ENCODE measurements at regions not wholly inside any gene's neighbourhood (a gene's known extent, or its start where the extent isn't known, plus 50 kb on each side); places are given as distances from the start of the nearest gene placed in this dataset.

DNA sequence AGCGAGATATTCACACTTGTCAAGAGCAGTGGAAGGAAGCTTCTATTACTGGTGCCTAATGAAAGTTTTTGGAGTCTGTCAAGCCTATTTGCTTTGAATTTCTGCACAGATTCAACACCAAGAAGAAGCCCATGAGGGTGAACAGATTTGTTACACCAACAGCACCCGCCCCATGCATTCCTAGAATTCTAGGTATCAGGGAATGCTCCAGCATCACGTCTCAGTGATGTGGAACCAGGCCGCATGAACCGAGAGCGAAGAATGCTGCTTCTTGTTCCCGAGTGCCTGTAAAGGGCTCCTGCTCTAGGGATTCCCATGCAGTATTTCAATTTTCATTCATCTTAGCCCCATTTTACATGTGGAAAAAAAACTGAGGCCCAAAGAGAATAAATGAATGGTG lies 69.7 kb downstream of the KCNF1 start:
- Mint-ChIP-seq H3K4me1 (ENCODE audit: low read depth, unreplicated experiment) (no peaks in the 10 kb centered on the region), H3K9me3 (ENCODE audit: unreplicated experiment) (no peaks in the 10 kb centered on the region), H3K4me3 (ENCODE audit: unreplicated experiment) (no peak overlapping the region), H3K27me3 (ENCODE audit: insufficient read depth, unreplicated experiment) (peaks cover 6% of the 10 kb centered on the region), H3K36me3 (ENCODE audit: insufficient read depth, unreplicated experiment) (no peaks in the 10 kb centered on the region), H3K27ac (ENCODE audit: unreplicated experiment) (no peak overlapping the region)
- ChIA-PET CTCF (no interaction called here), POLR2A (no interaction called here)
- intact Hi-C loops (cut with micrococcal nuclease; ENCODE audit: unreplicated experiment), result no loop called here
- TF ChIP-seq, protein P1, sequence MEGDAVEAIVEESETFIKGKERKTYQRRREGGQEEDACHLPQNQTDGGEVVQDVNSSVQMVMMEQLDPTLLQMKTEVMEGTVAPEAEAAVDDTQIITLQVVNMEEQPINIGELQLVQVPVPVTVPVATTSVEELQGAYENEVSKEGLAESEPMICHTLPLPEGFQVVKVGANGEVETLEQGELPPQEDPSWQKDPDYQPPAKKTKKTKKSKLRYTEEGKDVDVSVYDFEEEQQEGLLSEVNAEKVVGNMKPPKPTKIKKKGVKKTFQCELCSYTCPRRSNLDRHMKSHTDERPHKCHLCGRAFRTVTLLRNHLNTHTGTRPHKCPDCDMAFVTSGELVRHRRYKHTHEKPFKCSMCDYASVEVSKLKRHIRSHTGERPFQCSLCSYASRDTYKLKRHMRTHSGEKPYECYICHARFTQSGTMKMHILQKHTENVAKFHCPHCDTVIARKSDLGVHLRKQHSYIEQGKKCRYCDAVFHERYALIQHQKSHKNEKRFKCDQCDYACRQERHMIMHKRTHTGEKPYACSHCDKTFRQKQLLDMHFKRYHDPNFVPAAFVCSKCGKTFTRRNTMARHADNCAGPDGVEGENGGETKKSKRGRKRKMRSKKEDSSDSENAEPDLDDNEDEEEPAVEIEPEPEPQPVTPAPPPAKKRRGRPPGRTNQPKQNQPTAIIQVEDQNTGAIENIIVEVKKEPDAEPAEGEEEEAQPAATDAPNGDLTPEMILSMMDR (IDR thresholded peaks at IDR 0.05; ENCODE audit: insufficient read depth in 1 of 2, low read depth in 1 of 2, low read length in 1 of 2, severe bottlenecking in 1 of 2, unreplicated experiment in 1 of 2), result no peak
- no TSS peak for BruUV-seq (replicated peaks)
- H3K4me1 ChIP-seq, result no peaks in the 10 kb centered on the region
- H3K4me3 ChIP-seq (ENCODE audit: low read depth, low read length), result no peak overlapping the region
- no peaks in the 10 kb centered on the region for H3K36me3 ChIP-seq (ENCODE audit: control insufficient read depth, insufficient read depth, low read length)
- H3K27me3 ChIP-seq (replicated peaks; ENCODE audit: control insufficient read depth, insufficient read depth, low read length), result no peaks in the 10 kb centered on the region
- no peak for DNase-seq
- H3K9me3 ChIP-seq, result 0 out of 2 replicates have a peak, but pooled peaks cover under 1% of the 10 kb centered on the region

DNA sequence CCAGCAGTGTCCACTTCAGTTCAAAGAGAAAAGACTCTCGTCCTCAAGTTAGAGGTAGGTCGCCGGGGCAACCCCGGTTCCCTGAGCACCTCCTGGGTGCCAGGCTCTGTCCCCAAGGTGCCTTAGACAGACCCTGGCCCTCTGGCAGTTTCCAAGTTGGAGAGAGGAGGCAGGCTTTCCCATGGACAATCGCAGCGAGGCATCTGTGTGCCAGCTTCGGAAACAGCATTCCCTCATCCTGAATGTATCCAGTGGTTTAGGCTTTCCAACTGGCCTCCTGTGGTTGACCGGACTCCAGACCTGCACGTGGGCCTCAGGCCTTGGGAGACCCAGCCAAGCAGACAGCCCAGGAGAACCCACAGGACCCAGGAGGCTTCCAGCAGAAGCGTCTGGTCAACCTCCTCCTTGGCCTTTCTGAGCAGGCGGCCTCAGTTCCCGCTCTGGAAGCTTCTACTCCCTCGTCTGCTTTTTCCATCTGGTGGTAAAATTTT lies 70.3 kb downstream of the KCNF1 start:
- TF ChIP-seq, protein P1 (IDR thresholded peaks at IDR 0.05; ENCODE audit: insufficient read depth in 1 of 2, low read depth in 1 of 2, low read length in 1 of 2, severe bottlenecking in 1 of 2, unreplicated experiment in 1 of 2), result no peak
- Mint-ChIP-seq H3K4me3 (ENCODE audit: unreplicated experiment) (no peak overlapping the region), H3K27me3 (ENCODE audit: insufficient read depth, unreplicated experiment) (peaks cover 6% of the 10 kb centered on the region), H3K36me3 (ENCODE audit: insufficient read depth, unreplicated experiment) (no peaks in the 10 kb centered on the region), H3K9me3 (ENCODE audit: unreplicated experiment) (no peaks in the 10 kb centered on the region), H3K4me1 (ENCODE audit: low read depth, unreplicated experiment) (no peaks in the 10 kb centered on the region), H3K27ac (ENCODE audit: unreplicated experiment) (no peak overlapping the region)
- CTCF ChIA-PET, result no interaction called here
- Histone ChIP-seq H3K36me3 (ENCODE audit: control insufficient read depth, insufficient read depth, low read length) (no peaks in the 10 kb centered on the region), H3K4me1 (no peaks in the 10 kb centered on the region), H3K9me3 (no peaks in the 10 kb centered on the region), H3K4me3 (ENCODE audit: low read depth, low read length) (no peak overlapping the region), H3K27me3 (replicated peaks; ENCODE audit: control insufficient read depth, insufficient read depth, low read length) (no peaks in the 10 kb centered on the region)
- intact Hi-C loops (cut with micrococcal nuclease; ENCODE audit: unreplicated experiment), result no loop called here
- DNase-seq, result no peak
- BruUV-seq (replicated peaks), result no TSS peak
- POLR2A ChIA-PET, result no interaction called here

DNA sequence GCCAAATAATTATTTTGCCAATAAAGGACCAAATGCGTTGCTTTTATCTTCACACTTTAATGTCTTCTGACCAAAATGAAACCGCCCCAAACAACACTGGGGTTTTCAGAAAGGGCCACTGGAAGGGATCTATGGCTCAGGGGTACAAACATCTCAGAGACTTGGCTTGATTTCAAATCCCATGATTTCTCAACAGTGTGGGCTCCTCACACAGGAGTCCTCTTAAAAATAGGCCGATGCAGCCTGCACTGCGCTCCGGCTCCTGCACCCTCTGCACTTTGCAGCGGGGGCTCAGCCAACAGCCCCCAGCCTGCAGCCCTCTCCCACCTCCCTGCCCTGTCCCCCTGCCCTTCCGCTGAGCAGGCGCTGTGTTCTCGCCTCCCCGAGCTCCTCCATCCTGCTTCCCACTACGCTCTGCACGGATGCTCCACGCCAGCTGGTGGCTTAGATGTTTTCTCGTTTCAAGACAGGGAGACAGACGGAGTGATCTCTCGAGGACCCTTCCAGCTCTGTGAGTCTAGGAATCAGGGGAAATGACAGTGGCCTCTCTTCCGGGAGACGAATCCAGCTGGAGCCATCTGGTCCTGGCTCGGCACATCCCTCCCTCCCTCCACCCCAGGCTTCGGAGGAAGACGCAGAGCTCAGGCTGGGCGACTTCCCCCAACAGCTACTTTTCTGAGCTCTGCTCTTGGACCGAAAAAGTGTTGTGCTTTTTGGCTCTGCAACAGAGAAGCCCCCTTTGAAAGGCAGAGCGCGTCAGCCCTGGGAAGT lies 71.4 kb downstream of the KCNF1 start:
- Histone ChIP-seq H3K4me3 (ENCODE audit: low read depth, low read length) (no peak overlapping the region), H3K36me3 (ENCODE audit: control insufficient read depth, insufficient read depth, low read length) (no peaks in the 10 kb centered on the region), H3K9me3 (no peaks in the 10 kb centered on the region), H3K27me3 (replicated peaks; ENCODE audit: control insufficient read depth, insufficient read depth, low read length) (no peaks in the 10 kb centered on the region), H3K4me1 (no peaks in the 10 kb centered on the region)
- DNase-seq, result no peak
- Mint-ChIP-seq H3K4me3 (ENCODE audit: unreplicated experiment) (no peak overlapping the region), H3K4me1 (ENCODE audit: low read depth, unreplicated experiment) (no peaks in the 10 kb centered on the region), H3K27ac (ENCODE audit: unreplicated experiment) (no peak overlapping the region), H3K36me3 (ENCODE audit: insufficient read depth, unreplicated experiment) (no peaks in the 10 kb centered on the region), H3K27me3 (ENCODE audit: insufficient read depth, unreplicated experiment) (peaks cover 6% of the 10 kb centered on the region), H3K9me3 (ENCODE audit: unreplicated experiment) (no peaks in the 10 kb centered on the region)
- BruUV-seq (replicated peaks), result no TSS peak
- POLR2A ChIA-PET, result no interaction called here
- TF ChIP-seq, protein P1 (IDR thresholded peaks at IDR 0.05; ENCODE audit: insufficient read depth in 1 of 2, low read depth in 1 of 2, low read length in 1 of 2, severe bottlenecking in 1 of 2, unreplicated experiment in 1 of 2), result no peak
- CTCF ChIA-PET, result no interaction called here
- intact Hi-C loops (cut with micrococcal nuclease; ENCODE audit: unreplicated experiment), result no loop called here
